NCI-H1694 (cell line): ENCODE measurements at regions not wholly inside any gene's neighbourhood (a gene's known extent, or its start where the extent isn't known, plus 50 kb on each side); places are given as distances from the start of the nearest gene placed in this dataset.

ENCODE experiments used
- DNase-seq: peaks from one replicate; lab custom pipeline; 2025; lab: John Stamatoyannopoulos, UW

DNA sequence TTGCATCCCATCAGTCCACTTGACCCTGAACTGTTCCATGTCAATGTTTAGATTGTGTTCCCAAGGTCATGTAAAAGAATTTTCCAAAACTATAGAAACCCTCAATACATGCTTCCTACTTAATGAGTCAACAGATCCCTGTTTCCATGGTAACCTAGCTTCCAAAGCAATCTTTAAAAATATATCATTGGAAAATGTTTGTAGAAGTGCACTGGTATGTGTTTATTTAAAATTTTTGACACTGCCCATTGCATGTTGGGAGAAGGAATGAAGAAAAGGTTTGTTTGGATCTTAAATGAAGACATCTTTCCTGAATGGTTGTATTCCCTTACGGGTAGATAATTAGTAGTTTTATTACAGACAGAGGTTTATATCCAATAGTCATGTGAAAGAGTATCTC is 345.3 kb downstream of the GABRG1 start:
- DNase-seq = no peak

DNA sequence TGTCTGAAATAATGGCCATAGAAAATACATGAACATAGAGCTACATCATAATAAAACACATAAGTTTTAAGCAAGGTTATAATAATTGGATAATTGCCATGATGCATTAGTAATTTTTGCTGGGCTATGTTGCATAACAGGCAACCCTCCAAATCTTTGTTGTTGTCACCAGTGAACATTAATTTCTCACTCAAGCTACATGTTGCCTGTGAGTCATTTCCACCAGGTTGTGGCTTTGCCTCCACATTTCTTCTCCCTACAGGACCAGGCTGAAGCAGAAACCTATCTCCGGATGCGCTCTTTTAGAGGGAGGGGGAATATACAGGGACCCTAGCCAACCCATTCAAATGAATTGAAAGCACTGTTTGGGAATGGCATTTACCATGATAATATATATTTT is 347.7 kb downstream of the GABRG1 start:
- DNase-seq = no peak

DNA sequence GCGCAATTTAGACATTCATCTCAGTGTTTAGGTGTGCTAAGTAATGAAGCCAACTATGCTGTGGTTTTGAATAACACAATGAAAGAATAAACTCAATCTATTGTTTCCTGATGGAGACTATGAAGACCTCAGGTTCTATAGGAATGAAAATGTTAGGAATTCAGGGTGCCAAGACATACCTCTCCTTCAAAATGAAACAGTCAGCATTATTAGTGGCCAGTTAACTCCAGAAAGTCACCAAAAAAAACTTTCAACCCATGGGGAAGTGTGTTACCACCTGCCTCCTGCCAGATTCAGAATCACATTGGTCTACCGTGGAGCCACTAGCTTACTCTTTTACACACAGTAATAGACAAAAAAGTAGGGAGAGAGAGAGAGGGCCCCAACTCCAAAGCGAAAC is 352.9 kb downstream of the GABRG1 start:
- DNase-seq = no peak

DNA sequence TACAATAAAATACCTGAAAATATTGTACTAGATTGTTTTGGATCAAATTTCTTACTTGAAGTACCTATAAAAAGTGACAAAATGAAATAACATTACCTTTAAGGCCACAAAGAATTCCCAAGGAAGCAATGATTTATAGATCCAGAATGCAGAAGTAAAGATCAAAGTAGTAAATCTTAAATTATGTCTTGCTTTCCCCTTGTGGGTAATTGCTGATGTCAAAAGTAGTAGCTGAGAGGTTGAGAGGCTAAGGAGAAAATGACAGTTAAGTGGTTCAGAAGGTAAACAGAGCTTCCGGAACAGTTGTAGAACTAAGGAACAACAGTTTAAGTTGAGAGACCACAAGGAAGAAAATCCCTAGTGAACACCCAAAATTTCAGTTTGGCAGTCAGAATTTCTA is 358.3 kb downstream of the GABRG1 start:
- DNase-seq = no peak

DNA sequence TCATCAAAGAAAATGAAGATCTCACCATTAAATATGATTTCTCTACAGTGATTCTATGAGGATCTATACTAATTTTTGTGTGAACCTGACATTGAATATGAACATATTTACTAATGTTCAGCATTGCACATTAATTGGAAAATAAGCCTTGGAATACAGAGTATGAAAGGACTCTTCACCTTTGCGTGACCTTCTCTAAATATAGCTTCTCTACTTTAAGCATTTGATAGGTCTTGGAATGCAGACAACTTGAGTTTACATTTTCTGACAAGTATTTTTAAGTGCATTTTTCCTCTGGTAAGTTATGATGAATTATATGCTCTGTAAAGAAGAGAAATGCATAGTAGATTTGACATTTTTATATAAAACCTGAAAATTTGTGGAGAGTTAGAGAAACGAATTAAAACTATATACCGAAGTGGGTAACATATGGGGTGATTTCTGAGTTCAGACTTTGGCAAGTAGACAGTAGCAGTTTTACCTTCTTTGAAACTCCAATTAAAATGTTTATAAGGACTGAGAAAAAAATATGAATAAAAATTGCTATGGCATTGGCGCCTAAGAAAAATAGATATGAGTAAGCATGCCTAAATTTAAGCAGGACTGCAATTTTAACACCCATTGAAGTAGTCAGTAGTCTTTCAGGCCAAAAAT is 371.9 kb downstream of the GABRG1 start:
- DNase-seq = no peak

DNA sequence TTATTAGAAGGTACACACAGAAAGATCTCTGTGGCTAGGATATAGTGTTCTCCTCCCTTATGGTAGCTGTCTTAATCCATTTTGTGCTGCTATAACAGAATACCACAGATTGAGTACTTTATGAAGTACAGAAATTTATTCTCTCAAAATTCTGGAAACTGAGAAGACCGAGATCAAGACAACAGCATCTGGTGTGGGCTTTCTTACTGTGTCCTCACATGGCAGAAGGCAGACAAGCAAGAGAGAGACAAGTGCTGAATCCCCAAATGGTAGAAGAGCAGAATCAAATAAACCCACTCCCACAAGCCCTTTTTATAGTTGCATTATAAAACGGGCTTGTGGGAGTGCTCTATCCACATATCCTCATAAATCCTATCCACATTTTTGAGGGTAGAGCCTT is 373.1 kb downstream of the GABRG1 start:
- no peak for DNase-seq

DNA sequence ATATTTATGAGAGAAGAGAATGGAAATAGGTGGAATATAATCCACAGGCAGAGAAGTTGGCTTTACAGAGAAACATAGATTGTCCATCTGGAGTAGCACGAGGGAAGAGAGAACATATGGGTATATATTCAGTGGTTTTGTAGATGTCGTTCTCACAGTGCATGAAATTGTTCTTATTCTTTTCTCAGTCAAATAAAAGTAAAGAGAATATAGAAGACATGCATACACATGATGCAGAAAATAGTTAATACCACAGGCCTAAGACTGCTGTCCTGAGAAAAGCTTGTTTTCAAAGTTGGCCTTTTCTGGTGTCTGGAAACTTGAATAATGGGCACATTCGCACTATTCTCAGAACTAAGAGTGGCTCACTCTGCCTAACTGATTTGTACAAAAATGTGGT is 378.1 kb downstream of the GABRG1 start:
- no peak for DNase-seq

DNA sequence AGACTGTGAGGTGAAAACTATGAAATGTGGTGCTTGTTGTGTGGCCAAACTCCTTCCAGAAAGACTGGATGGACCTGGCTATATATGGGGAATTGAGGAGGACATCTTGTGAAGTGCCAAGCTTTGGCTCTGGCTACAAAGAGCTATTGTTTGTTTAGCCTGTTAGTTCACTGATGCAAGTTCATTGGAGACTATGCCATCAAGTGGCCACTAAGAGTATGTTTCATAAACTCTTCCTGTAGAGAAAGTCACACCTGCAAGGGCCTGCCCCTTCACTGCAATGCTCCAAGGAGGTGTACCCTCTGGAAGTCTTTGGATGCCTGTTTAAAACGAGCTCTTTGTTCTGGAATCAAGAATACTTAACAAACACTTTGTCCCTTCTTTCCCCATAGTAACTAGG is 382.0 kb downstream of the GABRG1 start:
- no peak for DNase-seq

DNA sequence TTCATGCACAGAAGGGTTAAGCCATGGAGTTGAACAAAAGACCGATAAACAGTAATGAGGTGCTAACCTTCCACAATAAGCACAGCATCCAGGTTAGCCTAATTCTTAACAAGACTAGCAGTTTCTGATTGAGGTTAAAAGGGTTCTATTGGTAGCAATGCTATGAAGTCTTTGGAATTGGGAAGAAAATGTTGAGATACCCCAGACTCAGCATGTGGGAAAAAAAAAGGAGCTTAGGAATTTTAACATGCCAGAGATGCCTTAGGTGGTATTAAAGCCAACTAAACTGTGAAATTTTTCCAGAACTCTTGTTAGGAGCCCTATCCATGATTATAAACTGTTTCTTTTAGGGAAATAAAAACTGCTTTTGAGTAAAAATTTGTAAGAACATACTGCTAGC is 391.7 kb downstream of the GABRG1 start:
- DNase-seq = no peak

DNA sequence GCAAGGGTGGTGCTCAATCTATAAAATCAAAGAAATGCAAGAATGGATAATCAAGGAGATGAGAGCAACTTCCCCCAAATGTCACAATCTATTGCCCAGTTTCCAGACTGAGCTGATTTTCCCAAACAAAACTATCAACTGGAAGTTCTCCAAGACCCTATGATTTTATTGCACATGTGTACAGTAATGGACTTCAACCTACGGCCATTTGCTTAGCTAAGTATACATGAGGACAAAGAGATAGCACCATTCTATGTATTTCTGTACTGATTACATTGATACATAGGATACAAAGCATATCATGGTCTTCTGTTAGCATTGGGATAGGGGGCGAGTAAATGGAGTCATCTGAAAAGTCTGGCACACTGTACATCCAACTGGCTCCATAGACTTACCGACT is 407.8 kb downstream of the GABRG1 start:
- DNase-seq = no peak

DNA sequence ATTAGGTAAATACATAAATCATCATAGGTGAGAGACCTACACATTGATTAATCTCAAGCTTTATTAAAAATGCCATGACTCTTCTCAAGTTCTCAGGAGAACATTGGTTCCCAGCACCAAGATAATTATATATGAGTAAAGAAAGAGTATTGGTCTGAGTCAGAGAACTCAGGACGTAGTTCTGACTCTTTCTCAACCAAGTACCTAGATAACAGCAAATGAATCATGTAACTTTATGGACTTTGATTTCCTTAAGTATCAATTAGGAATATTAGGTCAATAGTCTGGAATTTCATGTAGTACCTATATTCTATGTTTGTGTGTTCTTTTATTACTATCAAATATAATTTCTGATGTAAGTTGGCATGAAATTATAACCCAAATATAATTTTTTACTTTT is 409.9 kb downstream of the GABRG1 start:
- DNase-seq = no peak

DNA sequence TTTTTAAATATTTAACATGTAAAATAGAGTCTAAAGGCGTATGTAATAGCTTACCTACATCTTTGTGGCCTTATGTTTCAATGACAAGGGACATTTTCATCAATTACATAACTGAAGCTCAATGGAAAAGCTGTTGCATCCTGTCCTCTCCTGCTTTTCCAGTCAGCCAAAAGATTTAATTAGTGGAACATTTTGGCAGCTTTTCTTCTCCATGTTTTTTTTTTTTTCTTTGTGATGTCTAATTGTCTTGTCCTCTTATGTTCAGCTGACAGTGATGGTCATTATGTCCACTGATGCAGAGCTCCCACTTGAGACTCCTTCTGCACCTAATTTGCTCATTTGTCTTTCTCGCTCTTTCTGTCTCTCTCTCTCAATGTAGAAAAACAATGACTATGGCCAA is 422.2 kb downstream of the GABRG1 start:
- DNase-seq = no peak

DNA sequence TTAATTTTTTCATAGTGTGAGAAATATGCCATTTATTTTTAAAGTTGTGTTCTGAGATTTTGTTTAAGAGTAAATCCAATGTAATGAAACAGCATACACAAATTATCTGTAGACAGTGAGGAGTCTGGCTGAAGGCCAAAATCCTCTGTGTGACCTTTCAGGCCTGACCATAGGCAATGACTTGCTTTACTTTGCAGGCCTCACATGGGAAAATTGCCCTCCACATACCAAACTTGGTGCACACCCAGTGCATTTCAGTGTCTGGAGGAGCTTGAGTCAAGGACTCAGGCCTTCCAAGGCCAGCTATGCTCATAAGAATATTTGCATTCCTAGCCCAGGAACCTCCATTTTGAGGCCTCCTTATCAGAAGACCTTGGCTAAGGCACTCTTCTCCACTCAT is 430.1 kb downstream of the GABRG1 start:
- DNase-seq = no peak

DNA sequence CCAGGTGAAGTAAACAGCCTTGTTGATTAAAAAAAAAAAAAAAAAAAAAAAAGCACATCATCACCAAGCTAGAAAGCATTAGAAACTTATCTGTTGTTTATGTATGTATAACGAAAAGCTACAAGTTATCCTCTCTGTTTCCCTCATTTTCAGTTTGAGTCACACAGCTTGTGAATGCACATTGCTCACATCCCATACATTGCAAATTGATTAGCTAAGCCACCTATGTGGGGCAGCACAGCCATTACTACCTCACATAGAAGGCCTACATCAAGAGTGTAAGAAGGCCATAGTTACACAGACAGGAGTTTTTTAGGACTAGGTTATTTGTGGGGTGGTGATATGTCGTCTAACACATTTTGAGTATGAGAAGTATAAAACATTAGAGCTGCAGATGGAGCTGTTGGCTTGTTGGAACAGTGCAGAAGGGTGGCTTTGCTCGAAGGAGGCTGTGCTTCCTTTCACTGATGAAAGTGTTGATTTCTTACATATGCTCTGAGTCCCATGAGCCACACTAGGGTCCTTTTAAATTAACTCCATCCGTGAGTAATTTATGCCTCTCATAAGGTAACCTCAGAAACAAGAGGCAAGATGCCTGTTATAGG is 431.6 kb downstream of the GABRG1 start:
- no peak for DNase-seq

DNA sequence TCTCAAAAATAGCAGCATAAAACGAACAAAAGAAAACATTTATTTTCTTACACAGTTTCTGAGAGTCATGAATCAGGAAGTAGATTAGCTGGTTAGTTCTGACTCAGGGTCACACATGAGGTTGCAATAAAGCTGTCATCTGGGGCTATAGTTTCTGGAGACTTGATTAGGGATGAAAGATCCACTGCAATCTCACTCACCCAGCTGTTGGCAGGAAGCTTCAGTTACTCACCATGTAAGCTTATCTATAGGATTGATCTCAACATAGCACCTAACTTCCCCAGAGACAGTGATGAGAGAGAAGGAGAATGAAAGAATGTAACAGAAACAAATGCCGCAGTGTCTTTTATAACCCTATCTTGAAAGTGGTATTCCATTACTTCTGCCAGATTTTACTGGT is 435.5 kb downstream of the GABRG1 start:
- DNase-seq = no peak

DNA sequence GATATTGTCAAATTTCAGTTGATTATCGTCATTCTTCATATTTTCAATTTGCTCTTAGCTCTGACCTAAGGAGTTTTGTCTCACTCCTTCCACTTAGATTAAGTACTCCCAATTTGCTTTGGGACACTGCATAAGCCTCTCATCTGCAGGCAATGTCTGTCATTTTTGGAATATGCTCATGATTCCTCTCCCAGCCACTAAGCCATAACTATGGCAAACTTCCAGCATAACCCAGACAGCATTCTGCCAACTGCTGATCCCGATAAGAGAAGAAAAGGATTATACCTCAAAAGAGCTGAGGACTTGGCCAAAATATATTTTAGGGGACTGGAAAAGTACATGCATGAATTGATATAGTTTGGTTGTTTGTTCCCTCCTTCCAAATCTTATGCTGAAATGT is 444.4 kb downstream of the GABRG1 start:
- DNase-seq = no peak

DNA sequence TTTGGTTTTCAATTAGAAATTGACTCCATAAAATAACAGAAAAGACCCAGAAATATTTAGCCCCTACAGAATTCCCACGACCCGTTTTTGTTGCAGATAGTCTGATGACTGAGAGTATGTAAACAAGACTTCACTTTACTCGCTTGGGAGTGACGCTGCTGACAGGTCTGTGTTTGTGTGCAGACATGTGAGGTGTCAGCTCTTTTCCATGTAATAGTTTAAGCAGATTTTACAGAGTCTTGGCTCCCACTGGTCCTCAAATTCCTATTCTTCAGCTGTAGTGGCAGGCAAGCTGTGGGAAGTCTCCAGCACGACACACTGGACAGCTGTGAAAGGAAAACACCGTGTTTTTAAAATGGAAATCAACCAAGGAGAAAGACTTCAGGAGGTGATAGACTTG is 455.7 kb downstream of the GABRG1 start:
- DNase-seq = no peak

DNA sequence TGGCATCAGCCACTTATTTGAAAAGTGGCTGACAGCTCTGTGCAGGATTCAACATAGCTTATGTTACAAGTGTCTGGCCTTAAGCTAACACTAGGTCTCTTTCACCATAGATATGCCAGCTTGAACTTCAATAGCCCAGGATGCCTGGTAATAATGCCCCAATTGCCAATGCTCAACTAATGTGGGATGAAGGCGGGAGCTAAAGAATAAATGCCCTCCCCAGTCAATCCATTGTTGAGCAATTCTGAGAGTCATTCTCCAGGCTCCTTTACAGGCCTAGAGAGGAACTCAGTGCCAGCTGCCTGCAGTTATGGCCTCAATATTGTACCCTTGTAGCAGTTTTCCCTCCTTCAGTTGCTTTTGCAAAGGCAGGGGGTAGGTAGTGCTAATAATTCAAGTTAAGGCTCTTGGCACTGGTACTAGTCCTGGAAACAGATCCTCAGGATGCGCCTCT is 460.2 kb downstream of the GABRG1 start:
- DNase-seq = no peak

DNA sequence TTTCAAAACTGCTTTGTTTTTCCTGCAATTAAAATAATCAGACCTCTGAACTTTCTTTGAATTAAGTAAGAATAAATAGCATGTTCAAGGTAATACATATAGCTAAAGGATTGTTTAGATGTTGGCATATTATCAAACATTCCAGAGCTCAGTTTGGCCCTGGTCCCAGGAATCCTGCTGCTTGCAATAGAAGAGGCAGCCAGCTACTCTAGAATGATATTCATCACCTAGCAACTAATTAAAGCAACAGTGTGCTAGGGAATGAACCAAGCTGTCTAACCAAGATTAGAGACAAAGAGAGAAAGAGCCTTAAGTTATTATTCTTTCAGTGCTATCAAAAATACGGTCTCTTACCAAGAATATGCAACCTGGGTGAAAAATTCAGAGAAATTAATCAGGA is 460.9 kb downstream of the GABRG1 start:
- DNase-seq = peak; percentile 92

DNA sequence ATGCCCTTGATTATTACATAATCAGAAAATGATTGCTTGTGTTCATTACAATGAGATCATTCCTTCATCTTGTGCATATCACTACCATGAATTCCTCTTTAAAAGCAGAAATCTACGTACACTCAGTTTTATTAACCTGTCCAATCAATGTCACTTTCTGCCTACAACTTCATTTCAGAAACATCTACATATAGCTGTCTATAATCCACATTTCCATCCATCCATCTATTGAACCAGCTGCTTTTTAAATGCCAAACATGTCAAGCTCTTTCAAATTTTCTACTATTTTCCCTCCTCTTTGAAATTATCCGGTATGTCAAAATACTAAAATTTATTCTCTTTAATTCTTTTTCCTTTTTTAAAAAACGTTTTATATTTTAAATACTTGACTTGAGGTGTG is 462.0 kb downstream of the GABRG1 start:
- no peak for DNase-seq

DNA sequence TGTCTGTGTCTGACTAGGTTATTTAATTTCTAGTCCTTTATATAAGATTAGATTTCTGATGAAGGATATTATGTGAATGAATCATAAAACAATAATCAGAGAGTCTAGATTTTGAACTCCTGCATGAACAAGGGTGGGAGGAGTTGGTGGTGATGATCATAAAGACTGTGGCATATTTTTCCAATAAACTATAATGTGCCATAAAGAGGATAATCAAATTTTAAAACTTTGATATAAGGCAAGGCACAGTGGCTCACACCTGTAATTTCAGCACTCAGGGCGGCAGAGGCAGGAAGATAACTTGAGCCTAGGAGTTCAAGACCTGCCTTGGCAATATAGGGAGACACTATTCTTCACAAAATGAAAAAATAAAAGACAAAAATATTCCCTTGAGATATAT is 473.3 kb downstream of the GABRG1 start:
- DNase-seq = no peak

DNA sequence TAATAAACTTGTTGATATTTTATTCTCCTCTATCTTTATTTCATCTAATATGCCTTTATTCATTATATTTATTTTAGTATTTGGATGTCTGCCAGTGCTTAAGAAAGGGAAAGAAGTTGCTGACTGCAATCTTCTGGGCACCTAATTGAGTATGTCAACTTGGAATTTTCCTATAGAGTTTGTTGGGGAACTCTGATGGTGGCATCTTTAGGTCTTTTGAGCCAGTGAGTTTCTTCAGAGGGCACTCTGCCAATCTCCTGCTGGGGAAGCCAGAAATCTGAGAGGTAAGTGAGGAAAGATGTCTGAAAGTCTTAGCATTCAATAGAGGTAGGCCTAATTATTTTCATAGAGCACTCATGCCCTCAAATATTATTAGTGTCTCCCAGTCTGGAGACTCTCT is 475.0 kb downstream of the GABRG1 start:
- DNase-seq = no peak

DNA sequence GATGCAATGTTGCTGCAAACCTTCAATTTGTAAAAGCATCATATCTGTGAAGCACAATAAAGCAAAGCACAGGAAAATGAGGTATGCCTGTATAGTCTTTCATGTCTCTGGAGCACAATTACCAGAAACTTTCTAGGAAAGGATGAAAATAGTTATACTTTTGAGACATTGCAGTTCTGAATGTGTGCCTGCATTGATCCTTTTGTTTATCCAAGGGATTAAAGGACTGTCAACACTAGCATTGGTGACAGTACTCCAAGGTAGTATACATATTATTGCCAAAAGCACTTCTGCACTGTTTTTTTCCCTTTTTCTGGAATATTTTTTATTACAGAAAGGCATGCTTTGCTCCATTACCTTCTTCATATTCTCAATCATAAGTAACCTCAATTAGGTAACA is 476.0 kb downstream of the GABRG1 start:
- DNase-seq = no peak

DNA sequence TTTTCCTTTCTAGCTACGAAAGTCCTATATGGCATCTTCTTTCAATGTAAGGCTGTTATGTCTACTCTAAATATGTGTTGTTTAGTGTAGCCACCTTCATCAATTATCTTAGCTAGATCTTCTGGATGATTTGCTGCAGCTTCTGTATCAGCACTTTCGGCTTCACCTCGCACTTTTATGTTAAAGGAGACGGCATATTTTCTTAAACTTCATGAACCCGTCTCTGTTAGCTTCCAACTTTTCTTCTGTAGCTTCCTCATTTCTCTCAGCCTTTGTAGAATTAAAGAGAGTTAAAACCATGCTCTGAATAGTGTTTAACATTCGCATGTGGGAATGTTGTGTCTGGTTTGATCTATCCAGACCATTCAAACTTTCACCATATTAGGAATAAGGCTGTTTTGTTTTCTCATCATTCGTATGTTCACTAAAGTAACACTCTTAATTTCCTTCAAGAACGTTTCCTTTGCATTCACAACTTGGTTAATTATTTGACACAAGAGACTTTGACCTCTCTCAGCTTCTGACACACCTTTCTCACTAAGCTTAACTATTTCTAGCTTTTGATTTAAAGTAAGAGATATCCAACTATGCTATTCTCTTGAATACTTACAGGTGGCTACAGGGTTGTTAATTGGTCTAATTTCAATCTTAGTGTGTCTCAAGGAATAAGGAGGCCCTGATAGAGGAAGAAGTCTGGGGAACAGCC is 476.8 kb downstream of the GABRG1 start:
- no peak for DNase-seq
